ENCODE measurements at regions not wholly inside any gene's neighbourhood (a gene's known extent, or its start where the extent isn't known, plus 50 kb on each side); places are given as distances from the start of the nearest gene placed in this dataset.

DNA sequence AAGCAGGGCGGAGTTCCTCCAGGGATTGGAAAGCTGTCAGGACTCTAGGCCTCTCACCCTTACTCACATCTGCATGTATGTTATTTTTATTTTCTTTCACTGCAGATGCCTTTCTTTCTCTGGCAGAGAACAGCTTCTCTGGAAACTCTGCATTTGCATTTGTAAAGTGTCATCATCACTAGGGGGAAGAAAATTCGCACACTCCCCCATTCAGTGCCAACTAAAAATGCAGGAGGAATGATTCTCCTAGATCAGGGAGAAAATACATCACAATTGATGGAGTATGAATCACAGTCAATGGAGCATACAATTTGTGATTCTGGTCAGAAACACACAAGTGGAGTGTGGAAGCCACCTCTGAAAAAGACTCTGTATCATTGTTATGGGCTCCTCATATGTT is 351.4 kb upstream of the FTMT start:
- Histone ChIP-seq H3K4me3 (no peak overlapping the region), H3K9me3 (no peaks in the 10 kb centered on the region), H3K27me3 (no peaks in the 10 kb centered on the region), H3K27ac (no peak overlapping the region), H3K36me3 (no peaks in the 10 kb centered on the region), H3K4me1 (no peaks in the 10 kb centered on the region)
- WGBS, 5 donors, result 68 to 80% (median 77%) methylated on average over 2 of the region's 2 CpGs
- no peak for DNase-seq
- TF ChIP-seq POLR2AphosphoS5 (IDR thresholded peaks at IDR 0.05), result no peak
- TF ChIP-seq, protein P1, sequence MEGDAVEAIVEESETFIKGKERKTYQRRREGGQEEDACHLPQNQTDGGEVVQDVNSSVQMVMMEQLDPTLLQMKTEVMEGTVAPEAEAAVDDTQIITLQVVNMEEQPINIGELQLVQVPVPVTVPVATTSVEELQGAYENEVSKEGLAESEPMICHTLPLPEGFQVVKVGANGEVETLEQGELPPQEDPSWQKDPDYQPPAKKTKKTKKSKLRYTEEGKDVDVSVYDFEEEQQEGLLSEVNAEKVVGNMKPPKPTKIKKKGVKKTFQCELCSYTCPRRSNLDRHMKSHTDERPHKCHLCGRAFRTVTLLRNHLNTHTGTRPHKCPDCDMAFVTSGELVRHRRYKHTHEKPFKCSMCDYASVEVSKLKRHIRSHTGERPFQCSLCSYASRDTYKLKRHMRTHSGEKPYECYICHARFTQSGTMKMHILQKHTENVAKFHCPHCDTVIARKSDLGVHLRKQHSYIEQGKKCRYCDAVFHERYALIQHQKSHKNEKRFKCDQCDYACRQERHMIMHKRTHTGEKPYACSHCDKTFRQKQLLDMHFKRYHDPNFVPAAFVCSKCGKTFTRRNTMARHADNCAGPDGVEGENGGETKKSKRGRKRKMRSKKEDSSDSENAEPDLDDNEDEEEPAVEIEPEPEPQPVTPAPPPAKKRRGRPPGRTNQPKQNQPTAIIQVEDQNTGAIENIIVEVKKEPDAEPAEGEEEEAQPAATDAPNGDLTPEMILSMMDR (IDR thresholded peaks at IDR 0.05), result no peak
- no peak for TF ChIP-seq POLR2A (IDR thresholded peaks at IDR 0.05)
- TF ChIP-seq EP300 (IDR thresholded peaks at IDR 0.05), result no peak
- intact Hi-C loops (cut with DNase I; ENCODE audit: low total_unique reads), result no loop called here

DNA sequence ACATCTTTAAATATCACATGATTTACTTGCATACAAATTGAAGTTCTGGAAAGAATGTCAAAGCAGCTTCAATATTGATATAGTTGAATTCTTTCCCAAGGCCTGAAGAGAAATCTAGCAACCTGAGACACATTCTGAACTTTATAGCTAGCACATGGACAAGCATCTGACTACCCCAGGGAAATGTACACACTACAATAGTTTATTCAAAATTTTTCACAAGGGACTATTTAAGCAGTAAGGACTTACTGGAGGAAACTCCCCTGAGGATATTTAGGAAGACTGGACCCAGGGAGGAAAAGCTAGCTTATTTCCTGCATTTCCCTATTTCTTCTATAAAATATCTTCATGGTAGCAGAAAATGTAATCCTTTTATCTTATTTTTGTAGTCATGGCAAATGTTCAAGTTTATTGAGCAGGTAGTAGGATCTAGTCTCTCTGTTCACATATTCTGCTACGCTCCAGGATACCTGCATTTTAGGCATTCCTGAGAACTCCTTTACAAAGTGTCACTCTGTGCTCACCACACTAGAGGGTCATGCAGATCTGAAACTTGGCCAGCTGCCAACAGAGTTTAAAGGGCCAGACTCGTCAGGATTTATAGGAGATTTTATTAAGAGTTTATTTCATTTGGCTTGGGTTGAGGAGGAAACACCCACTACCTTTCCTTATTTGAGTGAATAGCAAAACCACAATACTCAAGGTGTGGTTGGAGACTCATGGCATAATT is 348.4 kb upstream of the FTMT start:
- Histone ChIP-seq H3K4me3 (no peak overlapping the region), H3K9me3 (no peaks in the 10 kb centered on the region), H3K36me3 (no peaks in the 10 kb centered on the region), H3K27me3 (no peaks in the 10 kb centered on the region), H3K27ac (no peak overlapping the region), H3K4me1 (no peaks in the 10 kb centered on the region)
- DNase-seq, result peak; percentile 29 to 54
- WGBS, 5 donors, result 7 to 34% (median 12%) methylated on average over 2 of the region's 2 CpGs
- no peak for TF ChIP-seq POLR2AphosphoS5 (IDR thresholded peaks at IDR 0.05)
- TF ChIP-seq EP300 (IDR thresholded peaks at IDR 0.05), result no peak
- TF ChIP-seq, protein P1 (IDR thresholded peaks at IDR 0.05), result no peak
- no peak for TF ChIP-seq POLR2A (IDR thresholded peaks at IDR 0.05)
- intact Hi-C loops (cut with DNase I; ENCODE audit: low total_unique reads), result no loop called here

DNA sequence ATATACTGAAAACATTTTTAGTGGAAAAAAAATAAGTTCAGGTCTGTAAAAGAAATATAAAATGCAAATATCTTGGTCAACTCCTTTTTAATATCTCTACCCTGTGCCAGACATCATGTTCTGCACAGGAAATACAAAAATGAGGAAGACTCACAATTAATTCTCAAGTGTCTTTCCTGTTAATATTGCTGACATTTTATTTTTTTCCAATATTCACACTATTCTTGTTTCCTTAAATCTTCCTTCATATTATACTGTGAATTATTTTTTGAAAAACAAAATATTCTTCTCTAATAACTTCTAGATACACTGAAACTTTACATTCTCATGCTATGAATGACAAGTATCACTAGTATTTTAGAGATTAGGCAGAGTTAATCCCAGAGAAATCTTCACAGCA is 334.7 kb upstream of the FTMT start:
- no peaks in the 10 kb centered on the region for H3K9me3 ChIP-seq
- H3K36me3 ChIP-seq, result no peaks in the 10 kb centered on the region
- intact Hi-C loops (cut with DNase I; ENCODE audit: low total_unique reads), result no loop called here
- no peak overlapping the region for H3K4me3 ChIP-seq
- H3K27ac ChIP-seq, result no peak overlapping the region
- no peaks in the 10 kb centered on the region for H3K27me3 ChIP-seq
- TF ChIP-seq EP300 (IDR thresholded peaks at IDR 0.05) (no peak), POLR2A (IDR thresholded peaks at IDR 0.05) (no peak), POLR2AphosphoS5 (IDR thresholded peaks at IDR 0.05) (no peak)
- TF ChIP-seq, protein P1 (IDR thresholded peaks at IDR 0.05), result no peak
- no peaks in the 10 kb centered on the region for H3K4me1 ChIP-seq
- DNase-seq, result no peak

GRCh38 chr5:121525706-121526105 is 326.0 kb upstream of the FTMT start:
- H3K4me3 ChIP-seq, result no peak overlapping the region
- no peaks in the 10 kb centered on the region for H3K4me1 ChIP-seq
- TF ChIP-seq EP300 (IDR thresholded peaks at IDR 0.05) (no peak), POLR2AphosphoS5 (IDR thresholded peaks at IDR 0.05) (no peak)
- 83 to 92% (median 89%) methylated on average over 3 of the region's 3 CpGs for WGBS, 5 donors
- no peaks in the 10 kb centered on the region for H3K27me3 ChIP-seq
- peaks cover 0 to 15% (median 0%) of the 10 kb centered on the region in 4 donors for H3K9me3 ChIP-seq
- H3K36me3 ChIP-seq, result no peaks in the 10 kb centered on the region
- H3K27ac ChIP-seq, result no peak overlapping the region
- no peak for DNase-seq
- intact Hi-C loops (cut with DNase I; ENCODE audit: low total_unique reads), result no loop called here

- H3K9me3 ChIP-seq, result peaks cover 0 to 15% (median 0%) of the 10 kb centered on the region in 4 donors
- no peak overlapping the region for H3K27ac ChIP-seq
- H3K27me3 ChIP-seq, result no peaks in the 10 kb centered on the region
- WGBS, 5 donors, result 67 to 82% (median 79%) methylated on average over 1 of the region's 1 CpG
- H3K36me3 ChIP-seq, result no peaks in the 10 kb centered on the region
- TF ChIP-seq EP300 (IDR thresholded peaks at IDR 0.05), result no peak
- TF ChIP-seq, protein P1 (IDR thresholded peaks at IDR 0.05), result no peak
- TF ChIP-seq POLR2AphosphoS5 (IDR thresholded peaks at IDR 0.05), result no peak
- TF ChIP-seq POLR2A (IDR thresholded peaks at IDR 0.05), result no peak
- no peaks in the 10 kb centered on the region for H3K4me1 ChIP-seq
- intact Hi-C loops (cut with DNase I; ENCODE audit: low total_unique reads), result no loop called here
- no peak for DNase-seq
- H3K4me3 ChIP-seq, result no peak overlapping the region
Measured at GRCh38 chr5:121526908-121527307, 324.8 kb upstream of the FTMT start.
